ENCODE measurements at regions not wholly inside any gene's neighbourhood (a gene's known extent, or its start where the extent isn't known, plus 50 kb on each side); places are given as distances from the start of the nearest gene placed in this dataset.

DNA sequence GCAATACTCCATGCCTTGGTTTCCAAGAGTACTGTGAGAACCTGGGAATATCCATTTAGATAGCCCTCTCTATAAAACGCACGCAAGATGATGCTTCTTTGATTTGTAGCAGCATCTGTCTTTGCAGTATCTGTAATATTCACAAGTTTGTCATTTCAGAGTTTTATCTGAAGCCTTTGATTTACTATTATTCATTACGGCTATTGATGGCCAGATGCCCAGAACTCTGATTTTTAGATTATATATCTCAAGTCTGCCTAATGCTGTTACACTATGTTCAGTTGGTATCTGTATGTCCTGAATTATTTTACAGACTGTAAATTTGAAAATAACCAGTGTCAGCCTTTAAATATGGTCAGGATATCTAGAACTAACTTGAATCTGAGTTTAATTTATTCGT, 233.3 kb downstream of the FAM170A start:
- Histone ChIP-seq H3K4me1 (ENCODE audit: insufficient read depth, low read length) (no peaks in the 10 kb centered on the region), H3K27me3 (ENCODE audit: insufficient read depth, low read length) (no peaks in the 10 kb centered on the region), H3K9me3 (ENCODE audit: control insufficient read depth in 1 of 2, low read length in 2 of 2) (no peaks in the 10 kb centered on the region), H3K27ac (ENCODE audit: low read depth, low read length) (no peak overlapping the region), H3K36me3 (ENCODE audit: insufficient read depth, low read length) (no peaks in the 10 kb centered on the region), H3K4me3 (ENCODE audit: low read length in 2 of 2) (no peak overlapping the region)
- intact Hi-C loops (cut with micrococcal nuclease) = no loop called here
- Mint-ChIP-seq H3K4me1 (no peaks in the 10 kb centered on the region), H3K9me3 (peaks cover 0 to 7% (median 1%) of the 10 kb centered on the region in 8 donors), H3K27me3 (no peaks in the 10 kb centered on the region), H3K4me3 (no peak overlapping the region), H3K27ac (no peak overlapping the region), H3K36me3 (no peaks in the 10 kb centered on the region)
- ChIA-PET POLR2A (ENCODE audit: partially characterized antibody) (no interaction called here), CTCF (ENCODE audit: partially characterized antibody) (no interaction called here)
- no peak for DNase-seq

DNA sequence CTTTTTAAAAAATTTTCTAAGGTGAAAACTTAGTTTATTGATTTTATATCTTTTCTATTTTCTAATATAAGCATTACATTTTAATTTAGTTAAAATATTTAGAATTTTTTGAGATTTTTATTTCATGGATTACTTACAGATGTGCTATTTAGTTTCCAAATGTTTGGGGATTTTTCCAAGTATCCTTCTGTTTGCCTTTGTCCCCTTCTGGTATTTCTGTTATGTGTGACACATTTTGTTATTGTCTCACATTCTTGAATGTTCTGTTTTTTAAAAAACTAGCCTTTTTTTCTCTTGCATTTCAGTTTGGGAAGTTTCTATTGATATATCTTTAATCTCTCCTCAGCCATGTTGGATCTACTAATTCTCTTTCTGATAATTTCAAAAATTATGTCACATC, 234.9 kb downstream of the FAM170A start:
- no peak overlapping the region for H3K27ac Mint-ChIP-seq
- ChIA-PET POLR2A (ENCODE audit: partially characterized antibody) (no interaction called here), CTCF (ENCODE audit: partially characterized antibody) (no interaction called here)
- H3K27ac ChIP-seq (ENCODE audit: low read depth, low read length) = no peak overlapping the region
- H3K4me1 Mint-ChIP-seq = no peaks in the 10 kb centered on the region
- H3K27me3 ChIP-seq (ENCODE audit: insufficient read depth, low read length) = no peaks in the 10 kb centered on the region
- DNase-seq = no peak
- no peaks in the 10 kb centered on the region for H3K36me3 ChIP-seq (ENCODE audit: insufficient read depth, low read length)
- H3K4me3 ChIP-seq (ENCODE audit: low read length in 2 of 2) = no peak overlapping the region
- H3K4me3 Mint-ChIP-seq = no peak overlapping the region
- peaks cover 0 to 7% (median 1%) of the 10 kb centered on the region in 8 donors for H3K9me3 Mint-ChIP-seq
- H3K4me1 ChIP-seq (ENCODE audit: insufficient read depth, low read length) = no peaks in the 10 kb centered on the region
- no peaks in the 10 kb centered on the region for H3K27me3 Mint-ChIP-seq
- intact Hi-C loops (cut with micrococcal nuclease) = no loop called here
- no peaks in the 10 kb centered on the region for H3K36me3 Mint-ChIP-seq
- no peaks in the 10 kb centered on the region for H3K9me3 ChIP-seq (ENCODE audit: control insufficient read depth in 1 of 2, low read length in 2 of 2)

DNA sequence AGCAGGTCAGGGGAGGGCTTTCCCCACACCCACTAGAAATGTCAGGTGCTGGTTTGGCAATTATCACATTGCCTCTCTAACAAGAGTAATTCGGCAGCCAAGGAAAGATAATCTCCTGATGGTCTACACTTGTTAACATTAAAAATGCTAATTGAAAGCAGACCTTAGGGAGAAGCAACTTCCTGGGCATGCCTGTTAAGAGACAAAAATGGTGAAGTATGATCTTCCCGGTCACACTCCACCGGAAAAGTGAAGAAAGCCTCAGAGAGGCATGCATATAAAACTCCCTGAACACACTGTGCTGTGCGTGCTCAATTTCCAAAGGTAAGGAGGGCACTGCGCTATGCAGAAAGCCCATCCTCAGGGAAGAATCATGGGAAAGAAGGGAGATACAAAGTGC, 244.3 kb downstream of the FAM170A start:
- Histone ChIP-seq H3K27me3 (ENCODE audit: insufficient read depth, low read length) (no peaks in the 10 kb centered on the region), H3K4me1 (ENCODE audit: insufficient read depth, low read length) (no peaks in the 10 kb centered on the region), H3K36me3 (ENCODE audit: insufficient read depth, low read length) (no peaks in the 10 kb centered on the region), H3K4me3 (ENCODE audit: low read length in 2 of 2) (no peak overlapping the region), H3K27ac (ENCODE audit: low read depth, low read length) (no peak overlapping the region), H3K9me3 (ENCODE audit: control insufficient read depth in 1 of 2, low read length in 2 of 2) (no peaks in the 10 kb centered on the region)
- ChIA-PET CTCF (ENCODE audit: partially characterized antibody) (no interaction called here), POLR2A (ENCODE audit: partially characterized antibody) (no interaction called here)
- no peaks in the 10 kb centered on the region for H3K36me3 Mint-ChIP-seq
- H3K9me3 Mint-ChIP-seq = peaks cover 0 to 4% (median under 1%) of the 10 kb centered on the region in 8 donors
- intact Hi-C loops (cut with micrococcal nuclease) = no loop called here
- DNase-seq = no peak
- no peaks in the 10 kb centered on the region for H3K27me3 Mint-ChIP-seq
- no peak overlapping the region for H3K27ac Mint-ChIP-seq
- no peaks in the 10 kb centered on the region for H3K4me1 Mint-ChIP-seq
- H3K4me3 Mint-ChIP-seq = no peak overlapping the region

DNA sequence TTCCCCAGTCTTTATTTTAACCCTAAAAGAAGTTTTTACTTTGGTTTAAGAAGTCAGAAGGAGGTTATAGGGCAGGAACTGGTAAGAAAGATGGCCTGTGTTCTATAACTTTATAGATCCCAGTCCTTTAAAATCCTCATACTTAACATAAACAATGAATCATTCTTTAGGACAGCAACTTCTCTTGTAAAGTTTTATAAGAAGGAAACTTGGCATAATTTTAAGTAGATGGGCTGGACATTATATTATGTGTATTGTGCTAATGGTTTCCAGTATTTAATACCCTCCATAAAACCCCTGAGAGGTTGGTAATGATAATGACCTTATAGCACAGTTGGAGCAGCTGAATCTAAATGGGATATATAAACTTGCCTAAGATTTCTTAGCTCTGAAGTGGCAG, 247.2 kb downstream of the FAM170A start:
- H3K4me1 Mint-ChIP-seq = no peaks in the 10 kb centered on the region
- Histone ChIP-seq H3K9me3 (ENCODE audit: control insufficient read depth in 1 of 2, low read length in 2 of 2) (no peaks in the 10 kb centered on the region), H3K36me3 (ENCODE audit: insufficient read depth, low read length) (no peaks in the 10 kb centered on the region), H3K27ac (ENCODE audit: low read depth, low read length) (no peak overlapping the region), H3K4me1 (ENCODE audit: insufficient read depth, low read length) (no peaks in the 10 kb centered on the region), H3K4me3 (ENCODE audit: low read length in 2 of 2) (no peak overlapping the region), H3K27me3 (ENCODE audit: insufficient read depth, low read length) (no peaks in the 10 kb centered on the region)
- CTCF ChIA-PET (ENCODE audit: partially characterized antibody) = no interaction called here
- DNase-seq = no peak
- intact Hi-C loops (cut with micrococcal nuclease) = no loop called here
- H3K27ac Mint-ChIP-seq = no peak overlapping the region
- no peaks in the 10 kb centered on the region for H3K36me3 Mint-ChIP-seq
- POLR2A ChIA-PET (ENCODE audit: partially characterized antibody) = no interaction called here
- peaks cover 0 to 3% (median 0%) of the 10 kb centered on the region in 8 donors for H3K9me3 Mint-ChIP-seq
- H3K4me3 Mint-ChIP-seq = no peak overlapping the region
- H3K27me3 Mint-ChIP-seq = no peaks in the 10 kb centered on the region

DNA sequence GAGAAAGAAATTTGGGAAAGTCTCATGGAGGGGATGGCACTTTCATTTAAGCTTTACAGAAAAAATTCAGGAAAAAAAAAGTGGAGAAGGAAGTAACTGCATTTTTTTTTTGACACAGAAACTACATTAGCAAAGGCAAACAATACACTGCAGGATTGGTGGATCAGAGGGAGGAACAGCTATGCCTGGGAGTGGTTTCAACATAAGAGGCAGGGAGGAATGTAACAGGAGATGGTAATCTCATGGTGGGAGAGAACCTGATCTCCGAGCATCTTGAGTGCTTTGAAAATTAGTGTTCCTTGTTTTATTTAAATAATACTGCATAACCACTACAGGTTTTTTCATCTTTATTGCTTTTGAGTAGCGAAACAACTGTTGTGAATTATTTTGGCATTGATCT, 249.4 kb downstream of the FAM170A start:
- intact Hi-C loops (cut with micrococcal nuclease) = no loop called here
- no peak for DNase-seq
- Mint-ChIP-seq H3K27ac (no peak overlapping the region), H3K27me3 (no peaks in the 10 kb centered on the region), H3K4me1 (no peaks in the 10 kb centered on the region), H3K9me3 (peaks cover 0 to 3% (median 0%) of the 10 kb centered on the region in 8 donors), H3K4me3 (no peak overlapping the region), H3K36me3 (no peaks in the 10 kb centered on the region)
- no peak overlapping the region for H3K4me3 ChIP-seq (ENCODE audit: low read length in 2 of 2)
- ChIA-PET CTCF (ENCODE audit: partially characterized antibody) (no interaction called here), POLR2A (ENCODE audit: partially characterized antibody) (no interaction called here)
- H3K27ac ChIP-seq (ENCODE audit: low read depth, low read length) = no peak overlapping the region
- H3K36me3 ChIP-seq (ENCODE audit: insufficient read depth, low read length) = no peaks in the 10 kb centered on the region
- H3K4me1 ChIP-seq (ENCODE audit: insufficient read depth, low read length) = no peaks in the 10 kb centered on the region
- no peaks in the 10 kb centered on the region for H3K9me3 ChIP-seq (ENCODE audit: control insufficient read depth in 1 of 2, low read length in 2 of 2)
- no peaks in the 10 kb centered on the region for H3K27me3 ChIP-seq (ENCODE audit: insufficient read depth, low read length)

DNA sequence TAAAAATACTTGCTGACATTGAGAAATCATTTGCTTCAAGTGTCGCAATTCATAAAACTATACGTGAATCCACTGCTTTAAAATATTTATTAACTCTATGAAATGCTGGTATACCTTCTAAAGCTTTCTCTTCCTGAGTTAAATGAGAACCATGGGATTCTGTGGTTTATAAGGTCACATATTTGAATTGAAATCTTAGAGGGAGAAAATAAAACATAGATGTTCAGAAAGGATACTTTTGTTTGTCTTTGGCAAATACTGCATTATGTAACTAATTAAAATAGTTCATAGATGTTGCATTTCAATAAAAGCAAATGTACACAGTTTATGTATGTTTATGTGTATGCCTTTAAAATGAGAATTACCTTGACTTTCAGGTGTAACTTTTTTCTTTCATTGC, 250.1 kb downstream of the FAM170A start:
- Histone ChIP-seq H3K27me3 (ENCODE audit: insufficient read depth, low read length) (no peaks in the 10 kb centered on the region), H3K27ac (ENCODE audit: low read depth, low read length) (no peak overlapping the region), H3K36me3 (ENCODE audit: insufficient read depth, low read length) (no peaks in the 10 kb centered on the region), H3K9me3 (ENCODE audit: control insufficient read depth in 1 of 2, low read length in 2 of 2) (no peaks in the 10 kb centered on the region), H3K4me1 (ENCODE audit: insufficient read depth, low read length) (no peaks in the 10 kb centered on the region), H3K4me3 (ENCODE audit: low read length in 2 of 2) (no peak overlapping the region)
- intact Hi-C loops (cut with micrococcal nuclease) = no loop called here
- no peaks in the 10 kb centered on the region for H3K36me3 Mint-ChIP-seq
- H3K9me3 Mint-ChIP-seq = peaks cover 0 to 2% (median 0%) of the 10 kb centered on the region in 8 donors
- no peak overlapping the region for H3K27ac Mint-ChIP-seq
- POLR2A ChIA-PET (ENCODE audit: partially characterized antibody) = no interaction called here
- no peak overlapping the region for H3K4me3 Mint-ChIP-seq
- no peaks in the 10 kb centered on the region for H3K4me1 Mint-ChIP-seq
- CTCF ChIA-PET (ENCODE audit: partially characterized antibody) = no interaction called here
- no peak for DNase-seq
- H3K27me3 Mint-ChIP-seq = no peaks in the 10 kb centered on the region

DNA sequence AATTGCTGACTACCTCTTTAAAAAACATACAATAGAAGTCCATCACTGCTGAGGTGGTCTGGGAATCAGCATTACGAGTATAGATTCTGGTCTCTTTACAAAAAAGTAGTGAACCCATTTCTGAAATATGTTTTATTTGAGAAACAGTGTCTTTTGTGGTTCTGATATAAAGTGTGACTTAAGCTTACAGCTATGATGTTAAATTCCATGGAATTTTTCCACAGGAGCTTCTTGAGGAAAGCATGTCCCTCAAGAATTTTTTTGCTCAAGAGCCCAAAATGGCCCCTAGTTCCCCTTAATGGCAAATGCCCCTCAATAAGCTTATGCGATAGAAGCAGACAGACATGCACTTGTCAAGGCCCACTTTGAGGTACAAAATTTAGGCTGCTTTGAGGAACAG, 265.7 kb downstream of the FAM170A start:
- Mint-ChIP-seq H3K4me3 (no peak overlapping the region), H3K36me3 (no peaks in the 10 kb centered on the region), H3K27me3 (no peaks in the 10 kb centered on the region), H3K9me3 (no peaks in the 10 kb centered on the region), H3K27ac (no peak overlapping the region), H3K4me1 (no peaks in the 10 kb centered on the region)
- Histone ChIP-seq H3K27me3 (ENCODE audit: insufficient read depth, low read length) (no peaks in the 10 kb centered on the region), H3K4me3 (ENCODE audit: low read length in 2 of 2) (no peak overlapping the region), H3K4me1 (ENCODE audit: insufficient read depth, low read length) (no peaks in the 10 kb centered on the region), H3K27ac (ENCODE audit: low read depth, low read length) (no peak overlapping the region), H3K9me3 (ENCODE audit: control insufficient read depth in 1 of 2, low read length in 2 of 2) (no peaks in the 10 kb centered on the region), H3K36me3 (ENCODE audit: insufficient read depth, low read length) (no peaks in the 10 kb centered on the region)
- POLR2A ChIA-PET (ENCODE audit: partially characterized antibody) = no interaction called here
- no peak for DNase-seq
- intact Hi-C loops (cut with micrococcal nuclease) = no loop called here
- CTCF ChIA-PET (ENCODE audit: partially characterized antibody) = no interaction called here

DNA sequence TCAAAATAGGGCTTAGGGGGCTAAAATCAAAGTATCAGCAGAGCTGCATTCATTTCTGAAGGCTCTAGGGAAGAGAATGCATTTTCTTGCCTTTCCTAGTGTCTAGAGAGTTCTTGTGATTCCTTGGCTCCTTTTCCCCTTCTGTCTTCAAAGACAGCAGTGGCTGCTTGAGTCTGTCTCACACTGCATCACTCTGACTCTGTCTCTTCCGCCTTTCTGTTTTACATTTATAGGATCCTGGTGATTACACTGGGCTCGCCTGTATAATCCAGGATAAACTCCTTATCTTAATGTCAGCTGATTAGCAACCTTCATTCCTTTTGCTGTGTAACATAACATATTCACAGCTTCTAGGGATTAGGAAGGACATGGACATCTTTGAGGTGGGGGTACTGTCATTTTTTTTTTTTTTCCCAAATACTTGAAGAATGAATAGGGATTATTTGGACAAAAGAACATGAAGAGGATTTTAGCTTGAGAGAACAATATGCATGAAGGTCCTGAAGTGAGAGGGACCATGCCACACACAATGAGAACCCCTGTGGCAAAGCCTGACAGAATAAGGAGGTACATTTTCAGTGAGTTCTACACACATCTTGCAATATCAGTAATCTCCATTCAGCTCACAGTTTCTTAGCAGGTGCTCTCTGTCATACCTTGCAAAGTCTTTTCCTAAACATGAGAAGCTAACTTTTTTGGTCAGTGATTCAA, 267.6 kb downstream of the FAM170A start:
- intact Hi-C loops (cut with micrococcal nuclease) = no loop called here
- no peaks in the 10 kb centered on the region for H3K9me3 ChIP-seq (ENCODE audit: control insufficient read depth in 1 of 2, low read length in 2 of 2)
- no peaks in the 10 kb centered on the region for H3K27me3 ChIP-seq (ENCODE audit: insufficient read depth, low read length)
- no peak overlapping the region for H3K4me3 Mint-ChIP-seq
- H3K9me3 Mint-ChIP-seq = no peaks in the 10 kb centered on the region
- CTCF ChIA-PET (ENCODE audit: partially characterized antibody) = no interaction called here
- no peak overlapping the region for H3K27ac Mint-ChIP-seq
- H3K4me3 ChIP-seq (ENCODE audit: low read length in 2 of 2) = no peak overlapping the region
- DNase-seq = no peak
- H3K4me1 ChIP-seq (ENCODE audit: insufficient read depth, low read length) = no peaks in the 10 kb centered on the region
- no peaks in the 10 kb centered on the region for H3K27me3 Mint-ChIP-seq
- no peak overlapping the region for H3K27ac ChIP-seq (ENCODE audit: low read depth, low read length)
- POLR2A ChIA-PET (ENCODE audit: partially characterized antibody) = no interaction called here
- H3K4me1 Mint-ChIP-seq = no peaks in the 10 kb centered on the region
- H3K36me3 Mint-ChIP-seq = no peaks in the 10 kb centered on the region
- no peaks in the 10 kb centered on the region for H3K36me3 ChIP-seq (ENCODE audit: insufficient read depth, low read length)
